ENCODE measurements at regions not wholly inside any gene's neighbourhood (a gene's known extent, or its start where the extent isn't known, plus 50 kb on each side); places are given as distances from the start of the nearest gene placed in this dataset.

DNA sequence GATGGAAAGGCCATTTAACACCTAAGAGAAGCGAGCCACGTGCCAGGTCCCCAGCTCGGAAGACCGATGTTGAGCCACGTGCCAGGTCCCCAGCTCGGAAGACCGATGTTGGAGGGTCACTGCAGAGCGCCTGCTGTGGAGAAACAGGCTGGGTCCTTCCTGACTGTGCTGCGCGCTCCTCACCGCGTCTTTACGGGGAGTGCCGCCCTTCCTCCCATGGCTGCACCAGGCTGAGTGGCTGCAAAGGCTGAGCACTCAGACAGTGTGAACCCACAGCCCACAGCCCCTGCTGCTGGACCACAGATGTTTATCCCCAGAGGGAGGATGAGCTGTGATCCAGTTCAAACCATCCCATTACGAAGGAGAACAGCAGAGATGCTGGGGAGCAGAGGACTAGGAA, 55.7 kb downstream of the RTP5 start:
- BruUV-seq (replicated peaks), result no TSS peak

More for the DNA sequence above, 55.7 kb downstream of the RTP5 start:
- SMC1A ChIA-PET (ENCODE audit: uncharacterized antibody, unreplicated experiment), result interaction anchor here (1.0 kb wide), 1 partner anchor 8 kb away, joined by 4 read pairs; no protein-coding TSS in a partner anchor
- Histone ChIP-seq H3K4me2 (ENCODE audit: control insufficient read depth, insufficient read depth) (no peak overlapping the region), H4K20me1 (ENCODE audit: control insufficient read depth, insufficient read depth) (no peaks in the 10 kb centered on the region), H3K9me3 (replicated peaks; ENCODE audit: control insufficient read depth, insufficient read depth, low read length) (no peaks in the 10 kb centered on the region), H2AFZ (ENCODE audit: control insufficient read depth, low read depth, low read length) (no peak overlapping the region), H3K27me3 (replicated peaks in 1 of 2; ENCODE audit: control insufficient read depth in 2 of 2, insufficient read depth in 2 of 2, low read length in 1 of 2) (no peaks in the 10 kb centered on the region), H3K36me3 (ENCODE audit: control insufficient read depth in 2 of 2, insufficient read depth in 2 of 2, low read length in 1 of 2) (no peaks in the 10 kb centered on the region), H3K4me3 (no peak overlapping the region), H3K9ac (ENCODE audit: control insufficient read depth, insufficient read depth, low read length) (no peak overlapping the region), H3K79me2 (ENCODE audit: control insufficient read depth, insufficient read depth, low read length) (no peaks in the 10 kb centered on the region), H3K27ac (ENCODE audit: control insufficient read depth, insufficient read depth) (no peak overlapping the region), H3K4me1 (ENCODE audit: control insufficient read depth, insufficient read depth, low read length) (no peaks in the 10 kb centered on the region)
- intact Hi-C loops (cut with micrococcal nuclease; ENCODE audit: unreplicated experiment) (no loop called here), in situ Hi-C loops (cut with MboI) (no loop called here)
- POLR2A ChIA-PET, result no interaction called here
- RAD21 ChIA-PET (ENCODE audit: unreplicated experiment), result no interaction called here
- FAIRE-seq (no peak), ATAC-seq (no peak), DNase-seq (ENCODE audit: low read depth, low spot score) (no peak)
- TF ChIP-seq, protein P1, sequence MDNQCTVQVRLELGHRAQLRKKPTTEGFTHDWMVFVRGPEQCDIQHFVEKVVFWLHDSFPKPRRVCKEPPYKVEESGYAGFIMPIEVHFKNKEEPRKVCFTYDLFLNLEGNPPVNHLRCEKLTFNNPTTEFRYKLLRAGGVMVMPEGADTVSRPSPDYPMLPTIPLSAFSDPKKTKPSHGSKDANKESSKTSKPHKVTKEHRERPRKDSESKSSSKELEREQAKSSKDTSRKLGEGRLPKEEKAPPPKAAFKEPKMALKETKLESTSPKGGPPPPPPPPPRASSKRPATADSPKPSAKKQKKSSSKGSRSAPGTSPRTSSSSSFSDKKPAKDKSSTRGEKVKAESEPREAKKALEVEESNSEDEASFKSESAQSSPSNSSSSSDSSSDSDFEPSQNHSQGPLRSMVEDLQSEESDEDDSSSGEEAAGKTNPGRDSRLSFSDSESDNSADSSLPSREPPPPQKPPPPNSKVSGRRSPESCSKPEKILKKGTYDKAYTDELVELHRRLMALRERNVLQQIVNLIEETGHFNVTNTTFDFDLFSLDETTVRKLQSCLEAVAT (IDR thresholded peaks at IDR 0.05), result no peak
- TF ChIP-seq, protein P2, sequence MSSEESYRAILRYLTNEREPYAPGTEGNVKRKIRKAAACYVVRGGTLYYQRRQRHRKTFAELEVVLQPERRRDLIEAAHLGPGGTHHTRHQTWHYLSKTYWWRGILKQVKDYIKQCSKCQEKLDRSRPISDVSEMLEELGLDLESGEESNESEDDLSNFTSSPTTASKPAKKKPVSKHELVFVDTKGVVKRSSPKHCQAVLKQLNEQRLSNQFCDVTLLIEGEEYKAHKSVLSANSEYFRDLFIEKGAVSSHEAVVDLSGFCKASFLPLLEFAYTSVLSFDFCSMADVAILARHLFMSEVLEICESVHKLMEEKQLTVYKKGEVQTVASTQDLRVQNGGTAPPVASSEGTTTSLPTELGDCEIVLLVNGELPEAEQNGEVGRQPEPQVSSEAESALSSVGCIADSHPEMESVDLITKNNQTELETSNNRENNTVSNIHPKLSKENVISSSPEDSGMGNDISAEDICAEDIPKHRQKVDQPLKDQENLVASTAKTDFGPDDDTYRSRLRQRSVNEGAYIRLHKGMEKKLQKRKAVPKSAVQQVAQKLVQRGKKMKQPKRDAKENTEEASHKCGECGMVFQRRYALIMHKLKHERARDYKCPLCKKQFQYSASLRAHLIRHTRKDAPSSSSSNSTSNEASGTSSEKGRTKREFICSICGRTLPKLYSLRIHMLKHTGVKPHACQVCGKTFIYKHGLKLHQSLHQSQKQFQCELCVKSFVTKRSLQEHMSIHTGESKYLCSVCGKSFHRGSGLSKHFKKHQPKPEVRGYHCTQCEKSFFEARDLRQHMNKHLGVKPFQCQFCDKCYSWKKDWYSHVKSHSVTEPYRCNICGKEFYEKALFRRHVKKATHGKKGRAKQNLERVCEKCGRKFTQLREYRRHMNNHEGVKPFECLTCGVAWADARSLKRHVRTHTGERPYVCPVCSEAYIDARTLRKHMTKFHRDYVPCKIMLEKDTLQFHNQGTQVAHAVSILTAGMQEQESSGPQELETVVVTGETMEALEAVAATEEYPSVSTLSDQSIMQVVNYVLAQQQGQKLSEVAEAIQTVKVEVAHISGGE (CRISPR knock-in tag; IDR thresholded peaks at IDR 0.05), result no peak
- TF ChIP-seq RAD21 (IDR thresholded peaks at IDR 0.05; ENCODE audit: insufficient read depth, low read depth, low read length), result no peak
- TF ChIP-seq, protein P3, sequence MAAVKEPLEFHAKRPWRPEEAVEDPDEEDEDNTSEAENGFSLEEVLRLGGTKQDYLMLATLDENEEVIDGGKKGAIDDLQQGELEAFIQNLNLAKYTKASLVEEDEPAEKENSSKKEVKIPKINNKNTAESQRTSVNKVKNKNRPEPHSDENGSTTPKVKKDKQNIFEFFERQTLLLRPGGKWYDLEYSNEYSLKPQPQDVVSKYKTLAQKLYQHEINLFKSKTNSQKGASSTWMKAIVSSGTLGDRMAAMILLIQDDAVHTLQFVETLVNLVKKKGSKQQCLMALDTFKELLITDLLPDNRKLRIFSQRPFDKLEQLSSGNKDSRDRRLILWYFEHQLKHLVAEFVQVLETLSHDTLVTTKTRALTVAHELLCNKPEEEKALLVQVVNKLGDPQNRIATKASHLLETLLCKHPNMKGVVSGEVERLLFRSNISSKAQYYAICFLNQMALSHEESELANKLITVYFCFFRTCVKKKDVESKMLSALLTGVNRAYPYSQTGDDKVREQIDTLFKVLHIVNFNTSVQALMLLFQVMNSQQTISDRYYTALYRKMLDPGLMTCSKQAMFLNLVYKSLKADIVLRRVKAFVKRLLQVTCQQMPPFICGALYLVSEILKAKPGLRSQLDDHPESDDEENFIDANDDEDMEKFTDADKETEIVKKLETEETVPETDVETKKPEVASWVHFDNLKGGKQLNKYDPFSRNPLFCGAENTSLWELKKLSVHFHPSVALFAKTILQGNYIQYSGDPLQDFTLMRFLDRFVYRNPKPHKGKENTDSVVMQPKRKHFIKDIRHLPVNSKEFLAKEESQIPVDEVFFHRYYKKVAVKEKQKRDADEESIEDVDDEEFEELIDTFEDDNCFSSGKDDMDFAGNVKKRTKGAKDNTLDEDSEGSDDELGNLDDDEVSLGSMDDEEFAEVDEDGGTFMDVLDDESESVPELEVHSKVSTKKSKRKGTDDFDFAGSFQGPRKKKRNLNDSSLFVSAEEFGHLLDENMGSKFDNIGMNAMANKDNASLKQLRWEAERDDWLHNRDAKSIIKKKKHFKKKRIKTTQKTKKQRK (IDR thresholded peaks at IDR 0.05; ENCODE audit: low read depth, low read length), result no peak
- TF ChIP-seq SPI1 (IDR thresholded peaks at IDR 0.05; ENCODE audit: borderline replicate concordance, insufficient read depth, low read depth, low read length), result no peak
- TF ChIP-seq RCOR1 (conservative IDR thresholded peaks at IDR 0.05; ENCODE audit: low read depth, low read length), result no peak
- TF ChIP-seq NFYA (IDR thresholded peaks at IDR 0.05; ENCODE audit: borderline replicate concordance, low read depth, low read length), result no peak
- no peak for TF ChIP-seq HCFC1 (IDR thresholded peaks at IDR 0.05; ENCODE audit: low read length)
- TF ChIP-seq HDGF (IDR thresholded peaks at IDR 0.05), result no peak
- no peak for TF ChIP-seq ZNF24 (IDR thresholded peaks at IDR 0.05)
- no peak for TF ChIP-seq CHD4 (IDR thresholded peaks at IDR 0.05)
- no peak for TF ChIP-seq CBX3 (IDR thresholded peaks at IDR 0.05; ENCODE audit: borderline replicate concordance, low read depth)
- TF ChIP-seq MYC (IDR thresholded peaks at IDR 0.05; ENCODE audit: insufficient read depth, insufficient read length, insufficient replicate concordance, low read length, severe bottlenecking), result no peak
- no peak for TF ChIP-seq STAT1 (conservative IDR thresholded peaks at IDR 0.05)
- no peak for TF ChIP-seq JUND (IDR thresholded peaks at IDR 0.05; ENCODE audit: low read depth, low read length)
- no peak for TF ChIP-seq BRCA1 (IDR thresholded peaks at IDR 0.05; ENCODE audit: low read depth, low read length)
- TF ChIP-seq, protein P4, sequence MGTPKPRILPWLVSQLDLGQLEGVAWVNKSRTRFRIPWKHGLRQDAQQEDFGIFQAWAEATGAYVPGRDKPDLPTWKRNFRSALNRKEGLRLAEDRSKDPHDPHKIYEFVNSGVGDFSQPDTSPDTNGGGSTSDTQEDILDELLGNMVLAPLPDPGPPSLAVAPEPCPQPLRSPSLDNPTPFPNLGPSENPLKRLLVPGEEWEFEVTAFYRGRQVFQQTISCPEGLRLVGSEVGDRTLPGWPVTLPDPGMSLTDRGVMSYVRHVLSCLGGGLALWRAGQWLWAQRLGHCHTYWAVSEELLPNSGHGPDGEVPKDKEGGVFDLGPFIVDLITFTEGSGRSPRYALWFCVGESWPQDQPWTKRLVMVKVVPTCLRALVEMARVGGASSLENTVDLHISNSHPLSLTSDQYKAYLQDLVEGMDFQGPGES (IDR thresholded peaks at IDR 0.05), result no peak
- 93% methylated on average over 13 of the region's 15 CpGs for WGBS (ENCODE audit: insufficient coverage, insufficient replicate concordance, low lambda C conversion rate, missing lambda C conversion rate)
- CTCF ChIA-PET, result no interaction called here
